Omental fat pad (tissue), 3 donors: ENCODE measurements at regions not wholly inside any gene's neighbourhood (a gene's known extent, or its start where the extent isn't known, plus 50 kb on each side); places are given as distances from the start of the nearest gene placed in this dataset.

Source experiments
- ATAC-seq: fragments of 150-250 bp; one replicate; pipeline ENCODE4 v1.9.1; 2016; ENCODE audit warnings: mild to moderate bottlenecking, moderate library complexity; ENCODE audit not compliant: low FRiP score
- DNase-seq: peaks from one replicate; pipeline ENCODE4 v3.0.0-alpha.2; 2019; ENCODE audit warnings: low spot score
- CTCF ChIP-seq, 3 donors: fragments of 450-650 bp; IDR thresholded peaks; one replicate each; pipeline ENCODE4 v1.5.1; 2016 to 2017; ENCODE audit warnings: antibody characterized with exemption in 3 of 3, mild to moderate bottlenecking in 3 of 3, moderate library complexity in 2 of 3

GRCh38 chr2:173672573-173673340 lies 292.4 kb downstream of the SP3 start:
- TF ChIP-seq CTCF (IDR thresholded peaks at IDR 0.05), result no peak
- DNase-seq, result no peak
- ATAC-seq, result no peak

GRCh38 chr2:173673640-173674039 lies 291.5 kb downstream of the SP3 start:
- DNase-seq (no peak), ATAC-seq (no peak)
- TF ChIP-seq CTCF (IDR thresholded peaks at IDR 0.05), result no peak

- TF ChIP-seq CTCF (IDR thresholded peaks at IDR 0.05), result no peak
- ATAC-seq (no peak), DNase-seq (no peak)
Measured at GRCh38 chr2:173676647-173677046, 288.5 kb downstream of the SP3 start.

- DNase-seq, result no peak
- no peak for TF ChIP-seq CTCF (IDR thresholded peaks at IDR 0.05)
- ATAC-seq, result no peak
Measured at GRCh38 chr2:173678186-173678585, 287.0 kb downstream of the SP3 start.

- no peak for TF ChIP-seq CTCF (IDR thresholded peaks at IDR 0.05)
- no peak for ATAC-seq
- DNase-seq, result no peak
Measured at GRCh38 chr2:173680574-173680973, 284.6 kb downstream of the SP3 start.

- no peak for DNase-seq
- no peak for TF ChIP-seq CTCF (IDR thresholded peaks at IDR 0.05)
- ATAC-seq, result no peak
Measured at GRCh38 chr2:173681881-173682650, 283.1 kb downstream of the SP3 start.
